ENCODE measurements at regions not wholly inside any gene's neighbourhood (a gene's known extent, or its start where the extent isn't known, plus 50 kb on each side); places are given as distances from the start of the nearest gene placed in this dataset.

GRCh38 chr13:33526718-33527117 lies 241.2 kb upstream of the STARD13 start:
- H3K9ac ChIP-seq (ENCODE audit: low read length) = no peak overlapping the region
- H2AFZ ChIP-seq (ENCODE audit: low read depth, low read length) = no peak overlapping the region

GRCh38 chr13:33528896-33529295 lies 243.3 kb upstream of the STARD13 start:
- H3K4me3 ChIP-seq (ENCODE audit: low read length) = no peak overlapping the region
- no peak overlapping the region for H3K9ac ChIP-seq (ENCODE audit: low read length)
- no peak overlapping the region for H3K27ac ChIP-seq (ENCODE audit: low read length)
- H3K79me2 ChIP-seq (replicated peaks; ENCODE audit: insufficient read depth, low read length) = no peaks in the 10 kb centered on the region
- no peaks in the 10 kb centered on the region for H4K20me1 ChIP-seq (ENCODE audit: insufficient read depth)
- no peaks in the 10 kb centered on the region for H3K27me3 ChIP-seq (ENCODE audit: insufficient read depth, low read depth, low read length)
- no peaks in the 10 kb centered on the region for H3K9me3 ChIP-seq (ENCODE audit: low read length)
- TF ChIP-seq POLR2AphosphoS5 (IDR thresholded peaks at IDR 0.05) (no peak), EP300 (conservative IDR thresholded peaks at IDR 0.05; ENCODE audit: poor library complexity, severe bottlenecking) (no peak), TAF1 (IDR thresholded peaks at IDR 0.05; ENCODE audit: low read depth) (no peak), MXI1 (conservative IDR thresholded peaks at IDR 0.05; ENCODE audit: poor library complexity, severe bottlenecking) (no peak), REST (IDR thresholded peaks at IDR 0.05; ENCODE audit: borderline replicate concordance) (no peak)
- no peaks in the 10 kb centered on the region for H3K36me3 ChIP-seq (ENCODE audit: insufficient read depth, low read length)
- no peaks in the 10 kb centered on the region for H3K9me2 ChIP-seq (ENCODE audit: insufficient read depth, low read length)
- H3K4me2 ChIP-seq (ENCODE audit: low read length) = no peak overlapping the region
- H2AFZ ChIP-seq (ENCODE audit: low read depth, low read length) = no peak overlapping the region
- H3F3A ChIP-seq (ENCODE audit: insufficient read depth, low read length, poor library complexity, severe bottlenecking) = no peaks in the 10 kb centered on the region

More at GRCh38 chr13:33526718-33527117, 241.2 kb upstream of the STARD13 start:
- Histone ChIP-seq H3K4me2 (ENCODE audit: low read length) (no peak overlapping the region), H3K9me2 (ENCODE audit: insufficient read depth, low read length) (no peaks in the 10 kb centered on the region), H3K9me3 (ENCODE audit: low read length) (no peaks in the 10 kb centered on the region), H3K27me3 (ENCODE audit: insufficient read depth, low read depth, low read length) (no peaks in the 10 kb centered on the region), H3K4me3 (ENCODE audit: low read length) (no peak overlapping the region), H3F3A (ENCODE audit: insufficient read depth, low read length, poor library complexity, severe bottlenecking) (no peaks in the 10 kb centered on the region), H3K36me3 (ENCODE audit: insufficient read depth, low read length) (no peaks in the 10 kb centered on the region), H4K20me1 (ENCODE audit: insufficient read depth) (no peaks in the 10 kb centered on the region), H3K79me2 (replicated peaks; ENCODE audit: insufficient read depth, low read length) (no peaks in the 10 kb centered on the region), H3K27ac (ENCODE audit: low read length) (no peak overlapping the region)
- TF ChIP-seq SMC3 (conservative IDR thresholded peaks at IDR 0.05; ENCODE audit: poor library complexity) = no peak

GRCh38 chr13:33531484-33531883 lies 245.9 kb upstream of the STARD13 start:
- H3K27ac ChIP-seq (ENCODE audit: low read length) = no peak overlapping the region
- no peak overlapping the region for H2AFZ ChIP-seq (ENCODE audit: low read depth, low read length)
- H3K9ac ChIP-seq (ENCODE audit: low read length) = no peak overlapping the region
- no peak for TF ChIP-seq EP300 (conservative IDR thresholded peaks at IDR 0.05; ENCODE audit: poor library complexity, severe bottlenecking)
- no peaks in the 10 kb centered on the region for H3K27me3 ChIP-seq (ENCODE audit: insufficient read depth, low read depth, low read length)
- H4K20me1 ChIP-seq (ENCODE audit: insufficient read depth) = no peaks in the 10 kb centered on the region
- no peak overlapping the region for H3K4me3 ChIP-seq (ENCODE audit: low read length)
- no peaks in the 10 kb centered on the region for H3K9me2 ChIP-seq (ENCODE audit: insufficient read depth, low read length)
- no peak overlapping the region for H3K4me2 ChIP-seq (ENCODE audit: low read length)
- no peaks in the 10 kb centered on the region for H3K79me2 ChIP-seq (replicated peaks; ENCODE audit: insufficient read depth, low read length)
- H3F3A ChIP-seq (ENCODE audit: insufficient read depth, low read length, poor library complexity, severe bottlenecking) = no peaks in the 10 kb centered on the region
- H3K36me3 ChIP-seq (ENCODE audit: insufficient read depth, low read length) = no peaks in the 10 kb centered on the region
- H3K9me3 ChIP-seq (ENCODE audit: low read length) = no peaks in the 10 kb centered on the region

GRCh38 chr13:33535061-33535460 lies 249.5 kb upstream of the STARD13 start:
- TF ChIP-seq SMC3 (conservative IDR thresholded peaks at IDR 0.05; ENCODE audit: poor library complexity) = no peak
- TF ChIP-seq POLR2AphosphoS5 (IDR thresholded peaks at IDR 0.05) = no peak
- no peak for TF ChIP-seq EZH2 (IDR thresholded peaks at IDR 0.05; ENCODE audit: borderline replicate concordance, insufficient read depth, low read length, poor library complexity, severe bottlenecking)
- no peak for TF ChIP-seq CTCF (IDR thresholded peaks at IDR 0.05; ENCODE audit: poor library complexity, severe bottlenecking)
- TF ChIP-seq MXI1 (conservative IDR thresholded peaks at IDR 0.05; ENCODE audit: poor library complexity, severe bottlenecking) = no peak
- TF ChIP-seq REST (IDR thresholded peaks at IDR 0.05; ENCODE audit: borderline replicate concordance) = no peak
- no peak for TF ChIP-seq EP300 (conservative IDR thresholded peaks at IDR 0.05; ENCODE audit: poor library complexity, severe bottlenecking)
- TF ChIP-seq RAD21 (conservative IDR thresholded peaks at IDR 0.05) = no peak
- no peak for TF ChIP-seq TAF1 (IDR thresholded peaks at IDR 0.05; ENCODE audit: low read depth)
- Histone ChIP-seq H3F3A (ENCODE audit: insufficient read depth, low read length, poor library complexity, severe bottlenecking) (no peaks in the 10 kb centered on the region), H3K27me3 (ENCODE audit: insufficient read depth, low read depth, low read length) (no peaks in the 10 kb centered on the region), H3K9ac (ENCODE audit: low read length) (no peak overlapping the region), H3K4me3 (ENCODE audit: low read length) (no peak overlapping the region), H3K9me3 (ENCODE audit: low read length) (no peaks in the 10 kb centered on the region), H3K79me2 (replicated peaks; ENCODE audit: insufficient read depth, low read length) (no peaks in the 10 kb centered on the region), H3K4me2 (ENCODE audit: low read length) (no peak overlapping the region), H4K20me1 (ENCODE audit: insufficient read depth) (no peaks in the 10 kb centered on the region), H3K9me2 (ENCODE audit: insufficient read depth, low read length) (no peaks in the 10 kb centered on the region), H2AFZ (ENCODE audit: low read depth, low read length) (no peak overlapping the region), H3K27ac (ENCODE audit: low read length) (no peak overlapping the region), H3K36me3 (ENCODE audit: insufficient read depth, low read length) (no peaks in the 10 kb centered on the region)
